Activated CD8-positive, alpha-beta memory T cell treated with anti-CD3 and anti-CD28 coated beads for 4 hours (primary cell): ENCODE measurements at regions not wholly inside any gene's neighbourhood (a gene's known extent, or its start where the extent isn't known, plus 50 kb on each side); places are given as distances from the start of the nearest gene placed in this dataset.

ENCODE experiments used
- DNase-seq, 2 donors: peaks; one replicate each; pipeline ENCODE4 v3.0.0-alpha.2; 2020; ENCODE audit warnings: low read depth in 2 of 2

DNA sequence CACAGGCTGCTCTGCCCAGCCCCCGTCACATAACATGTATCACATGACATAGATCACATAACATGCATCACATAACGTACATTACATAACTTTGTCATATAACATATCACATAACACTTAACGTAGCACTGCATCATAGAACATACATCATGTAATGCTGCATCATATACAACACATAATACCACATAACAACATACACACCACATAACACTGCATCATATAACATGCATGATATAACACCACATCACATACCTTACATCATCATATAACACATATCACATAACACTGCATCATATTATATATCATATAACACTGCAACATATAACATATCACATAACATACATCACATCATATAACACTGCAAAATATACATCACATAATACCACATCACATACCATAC is 83.8 kb downstream of the AXIN2 start:
- no peak for DNase-seq

DNA sequence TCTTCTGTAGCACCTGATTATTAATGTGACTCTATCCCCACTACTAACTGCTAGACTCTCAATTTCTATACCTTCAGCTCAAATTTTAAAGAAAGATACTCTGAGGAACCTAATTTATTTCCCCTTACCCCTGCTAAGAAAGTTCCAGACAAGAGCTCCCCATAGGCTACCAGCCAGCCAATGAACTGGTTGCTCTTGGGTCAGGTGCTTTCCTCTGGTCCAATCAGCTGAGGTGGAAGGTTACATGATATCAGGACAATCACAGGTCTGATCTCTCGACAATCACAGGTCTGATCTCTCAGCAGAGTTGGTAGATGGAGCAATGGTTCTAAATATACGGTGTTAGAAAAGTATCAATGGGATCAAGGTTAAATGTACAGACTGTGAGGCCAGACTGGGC is 86.8 kb downstream of the AXIN2 start:
- DNase-seq = no peak

DNA sequence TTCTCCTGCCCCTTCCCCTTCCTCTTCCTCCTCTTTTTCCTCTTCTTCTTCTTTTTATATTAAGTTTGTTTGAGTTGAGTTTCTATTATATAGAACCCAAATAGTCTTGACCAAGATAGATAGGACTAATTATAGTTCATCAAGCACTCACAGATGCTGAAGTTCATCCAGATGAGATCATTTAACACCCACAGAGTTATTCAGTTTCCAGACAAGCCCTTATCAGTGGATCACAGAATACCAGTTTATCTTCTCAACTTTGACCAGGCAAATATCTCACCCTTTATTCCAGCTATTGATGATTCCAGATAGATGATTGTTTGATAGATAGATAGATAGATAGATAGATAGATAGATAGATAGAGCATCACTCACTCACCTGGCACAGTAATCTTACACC is 87.5 kb downstream of the AXIN2 start:
- no peak for DNase-seq

DNA sequence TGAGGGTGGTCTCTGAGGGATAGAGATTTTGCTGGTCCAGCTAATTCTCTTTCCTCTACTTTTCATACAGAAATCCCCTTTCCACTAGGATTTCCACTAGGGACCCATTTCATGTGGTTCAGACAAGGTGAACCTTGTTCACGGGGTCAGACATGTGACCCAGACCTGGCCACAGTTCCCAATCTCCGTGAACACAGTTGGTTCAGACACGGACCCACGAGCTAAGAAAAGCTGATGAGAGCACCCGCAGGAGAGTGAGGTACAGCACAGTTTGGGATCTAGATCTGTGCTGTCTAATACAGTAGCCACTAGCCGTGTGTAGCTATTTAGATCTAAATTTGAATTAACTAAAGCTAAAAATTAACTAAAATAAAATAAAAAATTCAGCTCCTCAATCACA is 88.1 kb downstream of the AXIN2 start:
- DNase-seq = no peak

DNA sequence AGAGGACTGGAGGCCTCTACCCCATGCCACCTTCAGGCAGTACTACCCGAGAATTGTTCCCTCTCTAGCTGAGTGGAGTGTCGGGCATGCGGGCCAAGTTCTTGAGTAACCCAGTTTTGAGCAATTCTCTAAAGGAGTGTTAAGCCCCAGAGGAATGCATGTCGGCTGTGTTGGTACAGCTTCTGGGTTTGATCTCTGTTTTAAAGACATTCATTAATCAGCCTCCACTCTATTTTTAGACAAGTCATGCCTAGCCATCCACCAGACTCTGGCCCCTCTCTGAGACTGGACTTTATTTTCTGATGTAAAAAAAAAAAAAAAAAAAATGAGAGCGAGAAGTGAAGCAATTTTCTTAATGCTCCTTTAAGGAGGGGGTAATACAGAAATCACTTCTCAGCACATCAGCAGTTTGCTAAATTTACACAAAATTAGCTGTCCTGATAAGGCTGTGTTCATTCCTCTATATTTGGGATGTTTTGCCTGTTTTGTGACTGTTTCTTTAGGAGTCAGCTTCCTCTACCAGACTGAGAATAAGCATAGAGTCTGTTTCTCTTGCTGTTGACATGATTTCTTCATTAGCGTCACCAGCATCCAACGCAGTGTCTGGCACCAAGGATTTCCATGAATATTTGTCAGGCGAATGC is 88.7 kb downstream of the AXIN2 start:
- DNase-seq = no peak

DNA sequence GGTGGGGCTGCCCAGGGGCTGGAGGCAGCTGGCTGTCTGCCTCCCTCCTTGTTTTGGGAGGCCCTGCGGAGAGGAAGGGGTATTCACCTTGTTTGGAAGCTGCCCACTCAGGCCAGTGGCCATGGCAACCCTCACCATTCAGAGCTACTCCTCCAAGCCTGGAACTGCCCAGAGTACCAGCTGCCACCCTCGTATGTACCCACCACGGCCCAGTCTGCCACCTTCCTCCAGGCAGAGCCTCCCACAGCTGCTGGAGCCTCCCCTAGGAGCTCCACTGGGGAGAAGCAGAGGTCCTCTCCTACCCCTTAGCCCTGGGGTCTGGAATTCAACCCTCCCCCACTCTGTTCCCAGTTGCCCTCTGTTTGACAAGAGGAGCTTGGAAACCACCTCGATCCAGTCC is 90.7 kb downstream of the AXIN2 start:
- DNase-seq = no peak

DNA sequence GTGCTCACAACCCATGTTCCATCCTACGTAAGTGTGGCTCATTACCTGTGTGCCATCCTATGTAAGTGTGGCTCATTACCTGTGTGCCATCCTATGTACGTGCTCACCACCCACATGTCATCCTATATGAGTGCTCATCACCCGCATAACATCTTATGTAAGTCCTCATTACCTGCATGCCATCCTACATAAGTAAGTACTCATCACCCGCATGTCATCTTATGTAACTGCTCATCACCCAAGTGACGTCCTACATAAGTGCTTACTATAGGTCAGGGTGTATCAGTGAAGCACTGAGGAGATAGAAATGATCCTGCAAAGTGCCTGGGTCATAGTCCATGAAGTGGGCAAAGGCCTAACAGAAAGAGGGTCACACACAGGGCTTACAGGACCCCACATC is 93.1 kb downstream of the AXIN2 start:
- no peak for DNase-seq

DNA sequence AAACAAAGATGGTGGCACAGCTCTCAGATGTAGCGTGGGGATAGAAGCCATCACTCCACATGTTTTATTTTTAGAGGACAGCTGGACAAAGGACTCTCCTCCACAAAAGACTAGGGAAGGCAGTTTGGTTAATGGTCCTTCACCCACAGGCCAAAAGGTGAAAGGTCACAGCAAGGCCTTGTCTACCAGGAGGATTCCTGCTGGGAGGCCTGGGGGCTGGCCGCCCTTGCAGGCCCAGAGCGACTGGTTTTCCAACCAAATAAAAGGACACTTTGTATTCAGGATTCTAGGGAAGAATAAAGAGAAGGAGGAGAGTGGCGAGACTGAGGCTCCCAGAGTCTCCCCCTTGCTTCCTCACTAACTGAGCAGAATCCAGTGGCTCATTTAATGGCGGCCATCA is 94.3 kb downstream of the AXIN2 start:
- no peak for DNase-seq

DNA sequence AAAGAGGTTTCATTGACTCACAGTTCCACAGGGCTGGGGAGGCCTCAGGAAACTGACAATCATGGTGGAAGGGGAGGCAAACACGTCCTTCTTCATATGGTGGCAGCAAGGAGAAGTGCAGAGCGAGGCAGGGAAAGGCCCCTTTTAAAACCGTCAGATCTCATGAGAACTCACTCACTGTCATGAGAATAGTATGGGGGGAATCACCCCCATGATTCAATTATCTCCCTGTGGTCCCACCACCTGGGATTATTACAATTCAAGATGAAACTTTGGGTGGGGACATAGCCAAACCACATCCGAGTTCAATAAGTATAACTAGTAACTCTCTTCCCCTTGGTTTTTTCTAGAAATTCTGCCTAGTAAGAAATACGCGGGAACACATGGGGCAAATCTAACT is 94.9 kb downstream of the AXIN2 start:
- no peak for DNase-seq

DNA sequence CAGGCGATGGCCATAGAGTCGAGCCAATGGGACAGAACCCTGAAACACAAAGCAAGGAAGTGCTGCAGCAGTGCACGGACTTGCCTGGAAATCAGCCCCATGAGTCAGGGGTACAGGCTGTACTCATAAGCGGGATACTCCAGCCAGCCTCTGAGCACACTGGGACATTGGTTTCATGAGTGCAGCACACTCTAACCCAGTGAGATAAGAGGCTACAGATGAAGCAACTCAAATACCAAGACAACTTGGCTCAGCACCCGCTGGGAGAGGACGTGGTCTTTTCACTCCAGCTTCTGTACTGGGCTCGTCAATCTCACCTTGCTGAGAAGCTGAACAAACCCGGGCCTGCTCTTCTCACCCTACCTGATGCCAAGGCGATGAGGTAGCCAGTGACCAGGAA is 98.2 kb downstream of the AXIN2 start:
- no peak for DNase-seq

DNA sequence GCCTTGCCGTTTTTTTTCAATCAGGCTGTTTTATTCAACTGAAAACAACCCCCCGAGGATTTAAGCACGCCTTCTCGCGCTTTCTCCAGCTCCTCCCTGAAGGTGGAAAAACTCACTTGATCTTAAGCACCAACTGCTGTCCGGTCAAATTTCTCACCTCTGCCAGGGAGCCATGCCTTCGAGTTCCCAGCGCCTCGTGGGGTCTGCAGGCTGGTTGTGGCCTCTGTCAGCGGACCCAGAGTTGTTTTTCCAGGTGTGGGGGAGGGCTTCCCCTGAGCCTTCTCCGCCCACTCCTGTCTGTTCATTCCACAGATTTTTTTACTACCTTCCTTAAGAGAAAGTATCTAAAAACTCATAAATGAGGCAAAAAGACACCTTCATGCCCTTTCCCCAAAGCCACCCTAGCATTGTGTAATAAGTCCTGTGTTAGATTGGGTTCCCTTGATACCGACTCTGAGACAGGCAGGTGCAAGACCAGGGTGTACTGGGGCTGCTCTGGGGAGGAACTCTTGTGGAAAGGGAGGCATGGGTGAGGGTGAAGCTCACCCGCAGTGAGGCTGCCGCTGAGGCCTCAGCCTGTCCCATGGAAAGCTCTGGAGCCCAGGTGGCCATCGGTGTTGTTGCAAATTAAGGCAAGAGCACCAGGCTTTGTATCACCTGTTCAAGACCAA is 101.6 kb downstream of the AXIN2 start:
- no peak for DNase-seq

DNA sequence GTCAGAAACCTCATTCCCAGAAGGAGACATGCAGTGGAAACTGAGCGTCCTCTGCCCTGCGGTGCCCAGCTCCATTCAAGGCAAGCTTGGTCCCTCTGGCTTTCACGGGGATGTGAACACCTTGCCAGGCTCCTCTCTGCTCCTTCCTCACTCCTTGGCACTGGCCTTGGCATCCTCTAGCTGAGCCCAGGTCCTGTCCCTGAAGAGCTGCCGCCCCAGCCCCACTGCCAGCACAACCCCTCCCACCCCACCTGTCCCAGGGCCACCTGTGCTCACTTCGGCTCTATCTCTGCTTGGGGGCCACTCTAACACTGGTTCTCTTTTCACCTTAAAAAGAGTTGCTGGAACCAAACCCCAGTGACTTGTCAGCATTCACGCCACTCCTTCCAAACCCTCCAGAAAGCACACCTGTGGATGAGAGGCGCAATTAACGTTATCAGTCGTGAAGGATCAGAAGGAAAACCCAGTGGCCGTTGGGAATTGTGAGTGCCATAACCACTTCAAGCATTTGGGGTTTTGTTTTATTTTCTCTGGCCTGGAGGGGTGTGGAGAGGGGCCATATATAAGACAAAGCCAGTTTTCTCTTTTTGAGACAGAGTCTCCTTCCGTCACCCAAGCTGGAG is 103.7 kb downstream of the AXIN2 start:
- DNase-seq = no peak

DNA sequence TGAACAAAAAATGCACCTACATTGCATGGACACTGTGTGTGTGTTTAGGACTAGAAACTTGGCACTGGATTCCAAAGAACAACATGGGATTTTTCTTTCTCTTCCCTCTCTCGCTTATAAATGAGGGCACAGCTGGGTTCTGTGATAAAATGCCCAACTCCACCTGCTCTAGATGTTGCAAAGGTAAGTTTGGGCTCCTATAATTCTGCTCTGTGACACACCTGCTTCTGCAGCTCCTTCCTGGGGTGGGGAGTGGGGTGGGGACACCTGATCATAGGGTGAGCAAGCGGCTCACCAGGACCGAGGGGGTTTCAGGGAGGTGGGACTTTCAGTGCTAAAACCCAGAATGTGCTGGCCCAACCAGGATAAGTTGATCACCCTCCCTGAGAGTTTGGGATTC is 104.3 kb downstream of the AXIN2 start:
- DNase-seq = no peak

DNA sequence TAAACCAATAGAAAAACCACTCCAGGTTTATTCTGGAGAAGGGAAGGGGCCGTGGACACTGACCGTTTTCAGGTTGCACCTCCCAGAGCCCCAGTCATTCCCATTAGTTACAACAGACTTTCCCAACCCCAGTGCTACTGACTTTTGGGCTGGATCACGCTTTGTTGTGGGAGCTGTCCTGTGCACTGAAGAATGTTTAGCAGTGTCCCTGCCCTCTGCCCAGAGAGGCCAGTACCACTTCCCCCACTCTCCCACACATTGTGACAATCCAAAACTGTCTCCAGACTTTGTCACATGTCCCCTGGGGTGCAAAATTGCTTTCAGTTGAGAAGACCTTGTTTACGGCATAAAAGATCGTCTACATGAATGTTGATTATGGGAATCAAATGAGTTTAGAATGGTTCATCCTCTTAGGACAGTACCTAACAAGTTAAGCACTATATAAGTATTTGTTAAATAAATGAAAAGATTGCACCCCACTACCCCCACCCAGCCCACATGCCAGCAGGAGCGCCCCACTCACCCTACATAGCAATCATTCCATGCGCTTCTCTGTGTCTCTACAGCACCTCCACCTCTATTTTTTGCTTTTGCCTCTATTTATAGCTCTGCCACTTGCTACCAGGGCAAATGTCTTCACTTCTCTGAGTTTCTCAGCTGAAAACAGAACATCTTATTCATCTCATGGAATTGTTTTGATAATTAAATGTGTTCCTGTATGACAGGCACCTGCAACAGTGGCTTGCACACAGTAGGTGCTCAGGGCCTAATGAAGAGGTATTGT is 104.9 kb downstream of the AXIN2 start:
- no peak for DNase-seq

DNA sequence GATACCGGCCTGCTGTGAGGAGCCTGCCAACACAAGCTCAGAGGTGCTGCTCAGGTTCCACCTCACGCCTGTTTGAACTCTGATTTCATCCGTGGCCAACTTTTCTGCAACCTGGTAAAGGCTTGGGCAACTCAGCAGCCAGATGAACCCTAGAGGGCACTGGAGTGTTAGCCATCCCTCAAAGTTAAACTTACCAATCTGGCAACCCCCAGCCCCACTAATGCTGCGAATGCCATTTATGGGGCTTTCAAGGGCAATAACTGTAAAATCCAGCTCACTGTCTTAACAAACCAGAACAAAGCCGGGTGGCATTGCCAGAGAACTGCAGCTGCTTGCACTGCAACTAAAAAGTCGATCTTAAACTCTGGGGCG is 105.5 kb downstream of the AXIN2 start:
- no peak for DNase-seq

DNA sequence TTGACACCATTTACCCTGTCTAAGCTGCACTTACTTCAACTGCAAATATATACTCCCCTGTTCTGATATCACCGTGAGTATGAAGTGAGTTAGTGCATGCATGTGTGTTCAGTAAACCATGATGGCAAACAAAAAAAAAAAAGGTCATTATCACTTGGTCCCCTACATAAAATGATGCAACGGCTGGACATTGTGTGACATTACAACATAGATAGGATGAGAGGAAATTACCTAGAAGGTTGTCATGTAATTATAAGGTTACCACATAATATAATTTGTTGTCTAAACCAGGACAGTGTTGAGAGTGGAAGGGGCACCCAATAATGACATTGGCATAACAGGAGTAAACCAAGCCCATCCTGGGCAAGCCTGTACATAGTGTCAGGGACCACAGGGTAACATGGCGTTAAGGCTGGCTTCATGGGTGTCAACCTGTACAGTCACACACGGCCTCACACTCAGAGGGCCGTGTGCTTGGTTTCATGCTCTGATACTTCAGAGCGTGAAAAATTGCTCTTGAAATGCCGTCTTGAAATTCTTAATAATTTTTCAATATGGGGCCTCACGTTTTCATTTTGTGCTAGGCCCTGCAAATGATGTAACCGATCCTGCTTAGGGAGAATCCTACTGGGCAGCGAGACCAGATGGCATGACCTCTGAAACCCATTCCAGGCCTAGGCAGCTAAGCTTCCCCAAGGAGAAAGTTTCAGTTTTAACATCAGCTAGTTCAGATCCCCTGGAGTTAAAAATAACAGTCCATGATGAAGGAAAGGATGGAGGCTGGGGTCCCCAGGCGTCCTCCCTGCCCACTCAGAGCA is 106.1 kb downstream of the AXIN2 start:
- no peak for DNase-seq

DNA sequence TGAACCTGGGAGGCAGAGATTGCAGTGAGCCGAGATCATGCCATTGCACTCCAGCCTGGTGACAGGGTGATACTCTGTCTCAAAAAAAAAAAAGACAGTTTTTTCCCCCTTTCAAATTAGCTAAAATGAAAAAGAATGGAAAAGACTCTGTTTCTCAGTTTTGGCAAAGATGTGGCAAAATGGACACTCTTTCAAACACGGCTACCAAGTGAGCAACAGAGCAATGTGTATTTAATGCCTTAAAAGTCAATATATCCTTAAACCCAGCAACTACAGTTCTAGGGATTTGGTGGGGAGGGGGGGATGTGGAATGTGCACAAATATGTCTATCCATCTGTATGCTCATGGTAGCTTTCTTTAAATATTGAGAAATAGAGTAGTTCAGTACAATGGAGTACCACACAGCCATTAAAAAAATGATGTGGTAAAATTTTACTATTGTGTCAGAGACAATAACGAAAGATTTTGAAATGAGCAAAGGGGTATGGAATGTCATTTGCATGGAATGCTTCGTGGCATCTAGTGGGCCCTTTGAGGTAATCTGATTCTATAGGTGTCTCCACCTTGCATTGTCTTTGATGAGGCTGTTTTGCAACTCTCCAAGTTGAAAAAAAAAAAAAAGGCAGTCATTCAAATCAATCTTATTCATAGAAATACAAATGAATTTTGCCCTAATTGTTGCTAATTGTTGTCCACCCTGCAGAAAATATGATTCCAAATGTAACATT is 108.1 kb downstream of the AXIN2 start:
- no peak for DNase-seq

DNA sequence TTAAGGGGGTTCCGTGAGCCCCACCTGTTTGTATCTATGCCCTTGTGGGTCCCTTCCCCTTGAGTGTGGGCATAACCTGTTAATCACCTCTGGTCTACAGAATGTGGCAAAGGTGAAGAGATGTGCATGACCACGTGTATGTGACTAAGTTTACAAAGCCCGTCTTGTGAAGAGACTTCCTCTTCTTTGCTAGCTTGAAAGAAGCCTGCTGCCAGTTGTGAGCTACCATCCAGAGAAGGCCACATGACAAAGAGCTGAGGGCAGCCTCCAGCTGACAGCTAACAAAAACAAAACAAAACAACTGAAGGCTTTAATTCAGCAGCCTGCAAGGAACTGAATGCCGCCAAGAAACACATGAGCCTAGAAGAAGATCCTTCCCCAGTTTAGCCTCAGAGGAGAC is 112.0 kb downstream of the AXIN2 start:
- DNase-seq = no peak

DNA sequence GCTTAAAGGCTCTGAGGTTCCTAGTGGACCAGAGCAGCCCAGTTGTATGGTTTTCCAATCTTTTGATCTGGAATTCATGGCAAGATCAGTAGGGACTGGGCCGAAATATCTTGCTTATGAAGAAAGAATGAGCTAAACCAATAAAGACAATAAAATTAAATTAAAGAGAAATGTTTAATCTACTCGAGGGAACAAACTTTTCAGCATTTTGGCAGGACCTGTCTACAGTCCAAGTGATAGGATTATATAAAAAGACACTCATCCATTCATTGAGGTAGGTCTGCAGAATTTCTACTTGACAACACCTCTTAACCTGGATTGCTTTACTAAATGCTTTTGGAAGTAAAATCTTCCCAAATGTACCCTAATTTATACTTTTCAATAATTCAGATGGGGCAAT is 113.6 kb downstream of the AXIN2 start:
- DNase-seq = no peak

DNA sequence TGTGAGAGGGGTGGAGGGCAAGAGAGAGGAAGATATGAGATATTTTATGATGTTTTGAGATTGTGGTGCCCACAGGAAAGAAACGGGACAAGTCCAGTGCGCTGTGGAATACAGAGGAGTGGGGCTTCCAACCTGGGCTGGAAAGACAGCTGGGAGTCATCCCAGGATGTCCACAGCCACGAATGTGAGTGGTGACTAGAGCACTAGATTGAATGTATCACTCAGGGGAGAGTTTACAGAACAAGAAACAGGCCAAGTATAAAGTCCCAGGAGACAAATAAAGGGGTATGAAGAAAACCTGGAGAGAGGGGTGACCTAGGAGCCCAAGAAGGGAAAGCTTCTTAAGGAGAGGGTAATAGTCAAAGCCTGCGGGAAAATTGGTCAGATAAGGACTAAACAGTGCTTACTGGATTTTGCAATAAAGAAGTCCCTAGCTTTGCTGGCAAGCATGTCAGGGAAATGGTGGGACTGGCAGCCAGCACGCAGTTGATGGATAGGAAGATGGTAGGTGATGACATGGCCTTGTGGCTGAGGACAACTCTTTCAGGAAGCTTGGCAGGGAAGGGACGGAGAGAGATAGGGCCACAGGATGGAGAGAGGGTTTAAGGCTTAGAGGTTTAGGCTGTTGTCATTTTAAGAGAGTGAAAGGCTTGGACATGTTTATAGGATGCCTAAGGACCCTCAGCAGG is 114.5 kb downstream of the AXIN2 start:
- DNase-seq = no peak

DNA sequence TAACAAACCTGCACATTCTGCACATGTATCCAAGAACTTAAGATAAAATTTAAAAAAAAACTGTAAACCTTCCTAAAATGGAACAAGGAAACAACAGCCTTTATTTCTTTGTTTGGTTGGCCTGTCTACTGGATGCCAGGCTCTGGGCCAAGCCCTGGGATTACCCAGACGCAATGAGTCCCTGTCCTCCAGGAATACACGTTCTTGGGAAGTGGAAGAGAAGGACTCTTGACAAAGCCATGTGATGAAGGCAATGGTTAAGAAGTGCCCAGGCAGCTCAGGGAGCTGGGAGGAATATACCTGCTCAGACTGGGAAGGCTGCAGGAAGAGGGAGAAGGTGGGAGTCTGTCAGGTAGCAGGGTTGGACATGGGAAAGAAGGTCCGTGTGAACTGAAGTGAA is 115.4 kb downstream of the AXIN2 start:
- DNase-seq = no peak
